HG02938 (cell line): ENCODE measurements at regions not wholly inside any gene's neighbourhood (a gene's known extent, or its start where the extent isn't known, plus 50 kb on each side); places are given as distances from the start of the nearest gene placed in this dataset.
"Not testable (repeated sequence)": the region's sequence is repeated elsewhere in the genome, so short reads cannot be mapped to it uniquely, and the experiment has no call there.

Experiments
- ATAC-seq: cut with Tn5 transposase; IDR thresholded peaks from one replicate; pipeline ENCODE4 v1.9.1; 2021; ENCODE audit warnings: mild to moderate bottlenecking, moderate library complexity; ENCODE audit not compliant: unreplicated experiment

DNA sequence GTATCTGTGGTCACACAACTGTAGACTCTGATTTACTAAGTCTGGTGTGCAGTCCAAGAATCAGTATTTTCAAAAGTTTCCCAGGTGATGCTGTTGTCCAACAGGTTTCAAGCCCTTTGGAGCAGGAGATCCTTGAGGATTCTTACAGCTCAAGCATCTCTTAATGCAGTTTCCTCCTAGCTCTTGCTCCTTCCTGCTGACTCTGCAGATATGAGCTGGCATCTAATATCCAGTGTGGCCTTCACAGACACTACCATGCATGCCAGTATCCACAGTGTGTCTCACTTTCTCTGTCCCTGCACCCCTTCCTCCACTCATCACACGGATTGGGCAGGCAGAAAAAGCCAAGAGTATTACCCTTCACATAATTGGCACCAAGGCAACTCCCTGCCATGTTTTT, 182.2 kb upstream of the TNC start:
- ATAC-seq, result no peak

DNA sequence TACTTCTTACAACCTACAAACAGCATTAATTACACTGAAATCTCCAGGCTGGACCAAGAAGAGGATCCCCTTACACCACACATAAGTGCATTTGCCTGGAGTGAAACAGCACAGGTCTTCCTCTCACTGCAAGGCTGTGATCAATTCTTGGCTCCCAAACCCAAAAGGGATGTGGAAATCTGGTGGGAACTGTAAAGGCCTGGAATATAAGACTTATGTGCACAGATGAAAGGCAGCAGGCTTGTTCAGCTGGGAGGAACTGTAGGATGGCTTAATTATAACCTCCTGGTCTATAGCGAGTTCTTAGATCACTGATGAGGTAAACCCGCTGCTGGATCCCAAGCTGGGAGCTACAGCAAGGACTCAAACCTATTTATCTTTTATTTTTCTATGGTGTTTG, 182.9 kb upstream of the TNC start:
- no peak for ATAC-seq

DNA sequence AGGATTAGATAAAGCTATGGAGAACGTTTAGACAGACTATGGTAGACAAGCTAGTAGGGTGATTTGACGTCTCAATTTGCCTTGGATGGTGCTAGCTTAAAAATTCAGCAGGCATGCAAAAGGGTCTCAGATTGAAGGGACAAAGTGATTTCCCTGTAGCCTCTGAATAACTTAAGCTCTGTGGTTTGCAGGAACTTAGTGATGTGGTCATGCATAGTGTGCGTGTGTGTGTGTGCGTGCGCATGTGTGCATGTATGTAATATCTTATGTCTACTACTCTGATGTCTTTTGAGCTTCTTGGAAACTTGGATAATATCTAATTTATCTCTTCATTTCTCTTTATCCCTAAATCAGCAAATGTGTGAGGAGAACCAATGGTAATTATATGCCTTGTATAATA, 183.6 kb upstream of the TNC start:
- no peak for ATAC-seq

GRCh38 chr9:115305543-115305942, 187.6 kb upstream of the TNC start:
- ATAC-seq, result no peak

DNA sequence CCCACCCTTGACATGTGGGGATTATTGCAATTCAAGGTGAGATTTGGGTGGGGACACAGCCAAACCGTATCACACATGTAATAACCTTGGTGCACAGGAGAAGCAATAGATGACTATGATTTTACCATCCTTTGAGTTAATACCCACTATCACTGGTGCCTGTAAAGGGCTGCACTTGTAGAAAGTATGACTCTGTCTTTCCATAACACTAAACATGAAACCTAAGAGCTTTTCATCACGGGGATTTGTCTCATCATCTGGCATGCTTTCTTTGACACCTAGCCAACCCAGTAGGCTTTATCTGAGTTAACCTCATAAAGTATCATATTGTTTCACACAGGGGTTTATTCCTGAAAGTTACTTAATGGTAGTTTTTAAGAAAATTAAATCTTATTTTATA, 188.9 kb upstream of the TNC start:
- ATAC-seq, result no peak

- ATAC-seq, result no peak
Observed at GRCh38 chr9:115313545-115313944, 195.6 kb upstream of the TNC start.

DNA sequence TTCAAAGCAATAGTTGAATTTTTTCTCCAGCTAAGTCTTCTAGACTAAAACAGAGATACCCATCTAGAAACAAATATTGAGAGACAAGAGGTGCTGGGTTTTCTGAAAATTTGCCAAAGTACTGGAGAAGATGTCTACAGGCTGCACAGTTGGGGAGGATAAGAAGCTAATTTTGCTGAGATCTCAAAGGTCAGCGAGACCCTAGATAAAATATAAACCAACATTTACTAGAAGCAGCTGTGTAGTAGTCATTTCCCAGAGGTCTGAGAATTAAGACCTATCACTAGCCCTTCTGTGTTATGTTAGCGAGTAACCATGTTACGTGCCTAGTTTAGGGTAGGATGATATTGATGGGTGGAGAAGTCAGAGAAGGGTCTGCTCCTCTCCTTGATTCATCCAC, 208.5 kb upstream of the TNC start:
- ATAC-seq, result no peak

DNA sequence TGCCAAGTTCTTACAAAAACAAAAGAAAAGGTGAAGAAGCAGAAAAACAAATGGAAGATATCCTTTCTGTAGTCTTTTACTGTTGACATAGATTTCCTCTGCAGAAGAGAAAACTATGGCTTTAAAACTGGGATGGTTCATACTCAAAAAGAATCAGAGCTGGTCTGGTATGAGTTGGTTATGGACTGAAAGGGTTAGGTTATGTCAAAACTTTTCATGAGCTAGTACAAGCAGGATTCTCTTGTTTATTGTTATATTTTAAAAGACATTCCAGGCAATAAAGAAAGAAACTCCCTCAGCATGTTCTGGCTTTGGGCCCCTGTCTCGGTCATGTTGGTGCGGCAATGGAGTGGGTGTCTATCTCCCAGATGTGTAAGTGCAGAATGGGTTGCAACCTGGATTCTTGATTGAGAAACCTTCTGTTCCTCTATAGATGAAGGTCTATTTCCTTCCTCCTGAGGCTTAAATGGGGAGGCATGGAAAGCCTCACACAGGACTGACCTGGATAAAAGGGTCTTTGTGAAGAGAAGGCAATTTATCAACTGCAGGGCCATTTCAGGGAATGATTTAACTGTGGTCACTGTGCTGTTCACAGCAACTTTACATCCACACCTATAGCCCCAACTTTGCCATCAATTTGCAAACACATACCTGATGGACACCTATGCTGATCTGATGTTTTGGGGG, 209.6 kb upstream of the TNC start:
- no peak for ATAC-seq

DNA sequence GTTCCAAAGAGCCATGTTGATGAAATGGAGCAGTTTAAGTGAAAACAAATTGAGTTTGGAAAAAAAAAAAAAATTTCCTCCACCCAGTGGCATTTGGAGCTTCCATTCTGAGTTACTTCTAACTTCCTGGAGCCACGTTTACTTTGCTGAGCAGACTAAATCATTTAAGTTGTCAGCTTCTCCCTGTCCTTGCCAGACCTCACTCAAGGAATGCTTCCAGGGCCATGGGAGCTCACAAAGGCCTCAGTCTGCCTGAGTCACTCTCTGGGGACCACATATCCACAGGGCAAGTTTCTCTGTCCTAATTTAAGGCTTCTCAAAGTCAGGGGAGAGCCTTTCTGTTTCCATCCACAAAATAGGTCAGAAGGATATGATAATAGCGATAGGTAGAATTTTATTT, 210.3 kb upstream of the TNC start:
- ATAC-seq, result no peak

DNA sequence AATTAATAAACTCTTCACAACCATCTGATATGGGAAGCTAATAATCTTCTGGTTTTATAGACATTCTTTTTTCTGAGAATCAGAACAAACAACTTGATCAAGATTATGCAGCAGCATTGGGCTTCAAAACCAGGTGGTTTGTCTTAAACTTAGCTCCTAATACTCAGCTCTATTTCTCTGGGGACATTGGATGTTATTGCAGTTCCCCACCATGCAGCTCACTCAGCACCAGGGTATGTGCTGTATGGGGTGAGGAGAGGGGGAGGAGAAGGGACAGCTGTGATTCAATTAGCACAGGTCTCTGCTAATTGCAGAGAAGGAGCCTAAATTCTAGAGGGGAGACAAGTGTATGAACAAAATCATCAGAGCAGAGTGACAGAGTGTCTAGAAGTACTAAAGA, 210.7 kb upstream of the TNC start:
- no peak for ATAC-seq

DNA sequence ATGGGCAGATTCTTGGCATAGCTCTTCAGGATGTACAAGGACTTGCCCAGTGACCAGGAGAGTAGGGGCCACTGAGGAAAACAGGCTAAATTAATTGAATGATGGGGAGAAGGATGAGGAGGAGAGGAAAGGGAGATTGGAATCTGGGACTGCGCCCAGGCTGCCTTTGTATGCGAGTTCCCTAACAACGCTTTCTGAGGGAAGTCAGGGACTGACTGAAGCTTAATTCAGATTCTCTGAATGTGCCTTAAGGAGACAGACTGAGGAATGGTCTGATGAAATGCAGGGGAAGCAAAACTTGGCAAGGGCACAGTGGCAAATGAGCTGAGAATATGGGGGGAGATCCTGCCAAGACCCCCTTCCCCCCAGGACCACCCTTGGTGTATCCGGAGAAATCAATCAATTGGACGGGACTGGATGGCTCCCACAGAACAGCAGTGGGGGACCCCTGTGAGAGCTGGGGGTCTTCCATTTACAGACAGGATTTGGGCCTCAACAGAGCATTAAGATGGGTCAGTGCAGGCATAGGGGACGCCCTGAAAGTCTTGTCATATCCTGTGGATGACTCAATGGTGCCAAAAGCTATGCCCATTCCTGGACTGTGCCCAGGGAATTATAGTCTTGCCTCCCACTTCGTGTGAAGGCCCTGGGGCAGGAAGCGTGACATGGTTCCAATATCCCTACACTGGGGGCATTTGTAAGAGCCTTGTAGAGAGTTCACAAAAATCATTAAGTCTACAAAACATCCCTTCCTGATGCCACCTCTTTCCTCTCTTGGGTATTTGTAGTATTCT, 215.5 kb upstream of the TNC start:
- ATAC-seq, result no peak

- ATAC-seq, result no peak
Observed at GRCh38 chr9:115335439-115335838, 217.5 kb upstream of the TNC start.

- no peak for ATAC-seq
Observed at GRCh38 chr9:115340314-115340713, 222.4 kb upstream of the TNC start.

- ATAC-seq, result no peak
Observed at GRCh38 chr9:115341426-115341825, 223.5 kb upstream of the TNC start.

DNA sequence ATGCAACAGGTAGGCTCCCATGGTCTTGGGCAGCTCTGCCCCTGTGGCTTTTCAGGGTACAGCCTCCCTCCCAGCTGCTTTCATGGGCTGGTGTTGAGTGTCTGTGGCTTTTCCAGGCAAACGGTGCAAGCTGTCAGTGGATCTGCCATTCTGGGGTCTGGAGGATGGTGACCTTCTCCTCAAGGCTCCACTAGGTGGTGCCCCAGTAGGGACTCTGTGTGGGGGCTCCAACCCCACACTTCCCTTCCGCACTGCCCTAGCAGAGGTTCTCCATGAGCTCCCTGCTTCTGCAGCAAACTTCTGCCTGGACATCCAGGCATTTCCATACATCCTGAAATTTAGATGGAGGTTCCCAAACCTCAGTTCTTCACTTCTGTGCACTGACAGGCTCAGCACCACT, 229.8 kb upstream of the TNC start:
- not testable (repeated sequence) for ATAC-seq

DNA sequence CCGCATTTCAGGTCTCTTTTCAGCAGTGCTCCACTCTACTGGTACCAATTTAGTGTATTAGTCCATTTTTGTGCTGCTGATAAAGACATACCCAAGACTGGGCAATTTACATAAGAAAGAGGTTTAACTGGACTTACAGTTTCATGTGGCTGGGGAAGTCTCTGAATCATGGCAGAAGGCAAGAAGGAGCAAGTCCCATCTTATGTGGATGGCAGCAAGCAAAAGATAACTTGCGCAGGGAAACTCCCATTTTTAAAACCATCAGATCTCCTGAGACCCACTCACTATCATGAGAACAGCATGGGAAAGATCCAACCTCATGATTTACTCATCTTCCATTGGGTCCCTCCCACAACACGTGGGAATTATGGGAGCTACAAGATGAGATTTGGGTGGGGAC, 231.0 kb upstream of the TNC start:
- ATAC-seq, result not testable (repeated sequence)

- no peak for ATAC-seq
Observed at GRCh38 chr9:115349542-115349941, 231.6 kb upstream of the TNC start.

GRCh38 chr9:115350548-115350947, 232.6 kb upstream of the TNC start:
- no peak for ATAC-seq

DNA sequence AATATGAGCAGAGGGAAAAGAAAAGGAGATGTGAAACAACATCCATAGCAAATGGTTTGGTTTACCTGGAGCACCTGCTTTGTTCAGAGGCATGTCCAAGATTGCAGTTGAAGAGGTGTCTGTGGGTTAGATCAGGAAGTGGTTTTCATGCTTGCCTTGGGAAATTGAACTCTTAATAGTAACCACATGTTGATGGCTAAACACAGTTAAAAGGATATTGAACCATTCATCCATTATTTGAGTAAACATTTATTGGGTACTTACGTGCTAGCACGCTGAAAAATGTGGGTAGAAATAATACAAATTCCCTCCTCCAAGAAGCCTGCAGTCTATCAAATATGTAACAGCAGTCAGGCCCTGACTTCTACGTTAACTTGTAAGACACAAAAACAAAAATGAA, 235.7 kb upstream of the TNC start:
- no peak for ATAC-seq

DNA sequence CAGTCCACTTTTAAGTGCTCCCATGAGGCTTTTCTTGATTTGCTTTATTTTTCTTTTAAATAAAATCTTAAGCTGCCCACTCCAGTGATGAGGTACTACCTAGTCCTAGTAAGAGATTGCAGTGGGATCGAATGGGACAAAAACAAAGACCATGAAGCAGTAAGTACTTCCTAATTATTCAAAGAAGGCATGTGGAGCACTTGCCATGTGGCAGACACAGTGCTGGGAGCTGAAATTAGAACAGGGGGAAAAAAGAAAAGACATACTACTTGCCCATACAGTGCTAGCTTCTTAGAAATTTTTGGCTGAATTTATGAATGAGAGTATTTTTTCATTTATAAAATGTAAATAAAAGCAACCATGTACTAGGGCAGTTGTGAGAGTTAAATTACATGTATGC, 239.9 kb upstream of the TNC start:
- no peak for ATAC-seq

GRCh38 chr9:115359017-115359780, 241.2 kb upstream of the TNC start:
- no peak for ATAC-seq

DNA sequence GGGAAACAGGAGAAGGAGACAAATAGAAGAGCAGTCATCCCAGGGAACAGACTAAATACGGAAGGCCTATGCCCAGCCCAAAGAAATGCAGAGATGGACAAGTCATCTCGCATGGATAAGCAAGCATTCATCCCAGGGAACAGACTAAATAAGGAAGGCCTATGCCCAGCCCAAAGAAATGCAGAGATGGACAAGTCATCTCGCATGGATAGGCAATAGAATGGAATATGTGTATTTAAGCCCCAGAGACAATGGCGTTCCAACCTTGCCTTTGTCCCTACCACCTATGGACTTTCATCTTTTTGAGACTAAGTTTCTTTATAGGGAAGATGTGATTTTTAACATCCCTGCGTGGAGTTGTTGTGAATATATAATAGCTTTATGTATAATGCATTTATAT, 242.2 kb upstream of the TNC start:
- no peak for ATAC-seq
